A549 (cell line): ENCODE measurements at regions not wholly inside any gene's neighbourhood (a gene's known extent, or its start where the extent isn't known, plus 50 kb on each side); places are given as distances from the start of the nearest gene placed in this dataset.

Experiments used
- ATAC-seq, 2 experiments: fragments of 200-7000 bp in 1 of 2; fragments of >200 bp in 1 of 2; cut with Nextera tagmentation in 1 of 2; cut with Tn5 transposase in 1 of 2; 3 replicates each; pipeline versions ENCODE4 v1.8.0 to v1.9.1; 2018 to 2020; ENCODE audit warnings: mild to moderate bottlenecking in 1 of 2, moderate library complexity in 1 of 2
- CTCF ChIA-PET: fragments of 300-600 bp; sonication (Branson Sonifier 250); formaldehyde crosslinking; extraction: SDS; loops from one replicate; lab custom pipeline; 2021; ENCODE audit warnings: antibody characterized with exemption, inconsistent platforms; lab: Yijun Ruan, JAX
- POLR2A ChIA-PET: fragments of 350-600 bp; formaldehyde crosslinking; extraction: SDS; loops from one replicate; lab custom pipeline; 2021; ENCODE audit warnings: antibody characterized with exemption, inconsistent platforms; lab: Yijun Ruan, JAX
- DNase-seq, 2 experiments: peaks; one replicate each; pipeline versions ENCODE4 v3.0.0 to v3.0.0-alpha.2; 2011 to 2016; ENCODE audit warnings: low read depth in 1 of 2, low spot score in 1 of 2
- FAIRE-seq: peaks from 2 replicates; lab custom pipeline; 2011; peaks lifted over from hg19 to GRCh38; lab: Jason Lieb, UNC
- H3K27ac ChIP-seq, 2 experiments: fragments of >200 bp; sonication (Bioruptor Twin); formaldehyde crosslinking; 3 replicates each; pipeline ENCODE4 v1.5.1; 2016 to 2017
- H3K4me1 ChIP-seq: fragments of >200 bp; sonication (Bioruptor Twin); formaldehyde crosslinking; 3 replicates; pipeline ENCODE4 v1.6.1; 2016
- H3K4me2 ChIP-seq: fragments of >200 bp; sonication (Bioruptor Twin); formaldehyde crosslinking; 3 replicates; pipeline ENCODE4 v1.6.1; 2016
- H3K4me3 ChIP-seq: fragments of >200 bp; sonication (Bioruptor Twin); formaldehyde crosslinking; 3 replicates; pipeline ENCODE4 v1.5.1; 2016
- H3K9me3 ChIP-seq: fragments of >200 bp; sonication (Bioruptor Twin); formaldehyde crosslinking; 3 replicates; pipeline ENCODE4 v1.6.1; 2016
- BCL3 ChIP-seq: fragments of >200 bp; sonication (Bioruptor Twin); formaldehyde crosslinking; IDR thresholded peaks from 3 replicates; pipeline ENCODE4 v1.6.1; 2016
- BHLHE40 ChIP-seq: IDR thresholded peaks from 2 replicates; pipeline ENCODE4 v1.6.1; 2012; ENCODE audit warnings: low read depth, low read length, inconsistent platforms
- CBX2 ChIP-seq: fragments of 200-600 bp; sonication (generic); IDR thresholded peaks from 2 replicates; pipeline ENCODE4 v1.6.1; 2016; ENCODE audit warnings: low read depth, mild to moderate bottlenecking, borderline replicate concordance
- CBX8 ChIP-seq: fragments of 200-600 bp; sonication (generic); IDR thresholded peaks from 2 replicates; pipeline ENCODE4 v1.6.1; 2016
- CEBPB ChIP-seq, 2 experiments: fragments of >200 bp in 1 of 2; sonication (Bioruptor Twin) in 1 of 2; formaldehyde crosslinking in 1 of 2; IDR thresholded peaks; 2 replicates each; pipeline ENCODE4 v1.6.1; 2012 to 2016
- CHD2 ChIP-seq: fragments of 150-350 bp; IDR thresholded peaks from 2 replicates; pipeline ENCODE4 v1.6.1; 2014; ENCODE audit warnings: low read length; ENCODE audit not compliant: partially characterized antibody
- EP300 ChIP-seq, 2 experiments: fragments of >200 bp; sonication (Bioruptor Twin); formaldehyde crosslinking; IDR thresholded peaks; 2 replicates in 1 of 2; 3 replicates in 1 of 2; pipeline ENCODE4 v1.6.1; 2016 to 2017
- ESRRA ChIP-seq: fragments of 150-350 bp; IDR thresholded peaks from 2 replicates; pipeline ENCODE4 v1.6.1; 2014; ENCODE audit warnings: mild to moderate bottlenecking, low read length, borderline replicate concordance
- FOXS1 ChIP-seq: fragments of 250-450 bp; sonication (Bioruptor Pico); IDR thresholded peaks from 2 replicates; pipeline ENCODE4 v1.5.0; 2020; ENCODE audit warnings: mild to moderate bottlenecking, moderate library complexity
- GATA3 ChIP-seq: IDR thresholded peaks from 2 replicates; pipeline ENCODE4 v1.6.1; 2012; ENCODE audit warnings: borderline replicate concordance
- HEYL ChIP-seq: fragments of 250-450 bp; sonication (Bioruptor Pico); IDR thresholded peaks from 2 replicates; pipeline ENCODE4 v1.8.0; 2021; ENCODE audit warnings: mild to moderate bottlenecking, moderate library complexity
- HOXA7 ChIP-seq: fragments of 250-450 bp; sonication (Bioruptor Pico); IDR thresholded peaks from 2 replicates; pipeline ENCODE4 v1.5.0; 2020; ENCODE audit warnings: mild to moderate bottlenecking, moderate library complexity
- MAX ChIP-seq: IDR thresholded peaks from 2 replicates; pipeline ENCODE4 v1.6.1; 2012
- PHF8 ChIP-seq: fragments of 200-600 bp; sonication (generic); IDR thresholded peaks from 2 replicates; pipeline ENCODE4 v1.6.1; 2016; ENCODE audit warnings: low read depth, mild to moderate bottlenecking, antibody characterized with exemption, moderate library complexity, borderline replicate concordance
- POLR2A ChIP-seq: IDR thresholded peaks from 2 replicates; pipeline ENCODE4 v1.6.1; 2012; ENCODE audit warnings: mild to moderate bottlenecking, low read length
- RAD21 ChIP-seq, 2 experiments: fragments of >200 bp in 1 of 2; sonication (Bioruptor Twin) in 1 of 2; formaldehyde crosslinking in 1 of 2; IDR thresholded peaks in 1 of 2; conservative IDR thresholded peaks in 1 of 2; 2 replicates in 1 of 2; 3 replicates in 1 of 2; pipeline ENCODE4 v1.6.1; 2012 to 2018; ENCODE audit warnings: inconsistent platforms in 1 of 2
- RCOR1 ChIP-seq: fragments of 150-350 bp; IDR thresholded peaks from 2 replicates; pipeline ENCODE4 v1.6.1; 2014; ENCODE audit warnings: antibody characterized with exemption, low read length, low read depth
- REST ChIP-seq: fragments of 200-600 bp; sonication (generic); IDR thresholded peaks from 2 replicates; pipeline ENCODE4 v1.6.1; 2016; ENCODE audit warnings: antibody characterized with exemption, mild to moderate bottlenecking, moderate library complexity
- RFX5 ChIP-seq: fragments of 450-650 bp; IDR thresholded peaks from 2 replicates; pipeline ENCODE4 v1.7.1; 2014; ENCODE audit warnings: antibody characterized with exemption, mild to moderate bottlenecking, moderate library complexity
- SMC3 ChIP-seq: fragments of >200 bp; sonication (Bioruptor Twin); formaldehyde crosslinking; IDR thresholded peaks from 3 replicates; pipeline ENCODE4 v1.6.1; 2018; ENCODE audit warnings: inconsistent platforms
- SREBF2 ChIP-seq: fragments of 450-650 bp; IDR thresholded peaks from 2 replicates; pipeline ENCODE4 v1.6.1; 2014; ENCODE audit warnings: mild to moderate bottlenecking, moderate library complexity
- TP53 ChIP-seq: fragments of 250-450 bp; sonication (Bioruptor Pico); IDR thresholded peaks from 2 replicates; pipeline ENCODE4 v1.5.0; 2021; ENCODE audit warnings: mild to moderate bottlenecking, moderate library complexity
- ZC3H11A ChIP-seq: fragments of 450-650 bp; IDR thresholded peaks from 2 replicates; pipeline ENCODE4 v1.6.1; 2014; ENCODE audit warnings: antibody characterized with exemption, mild to moderate bottlenecking
- ZSCAN20 ChIP-seq: fragments of 250-450 bp; sonication (Bioruptor Pico); IDR thresholded peaks from 2 replicates; pipeline ENCODE4 v1.8.0; 2022; ENCODE audit warnings: mild to moderate bottlenecking, moderate library complexity
- WGBS: methylation state at CpG from one replicate; pipeline ENCODE4 v1.1.6; 2017; ENCODE audit errors: missing lambda C conversion rate; 5-methylcytosine and 5-hydroxymethylcytosine counted together

GRCh38 chr14:99030454-99030853 lies 241.5 kb downstream of the BCL11B start:
- H3K27ac ChIP-seq: no peak overlapping the region
- POLR2A ChIA-PET: no interaction called here
- DNase-seq (no peak), ATAC-seq (no peak), FAIRE-seq (no peak)
- H3K4me1 ChIP-seq: peaks cover 6% of the 10 kb centered on the region
- TF ChIP-seq REST (no peak), SMC3 (no peak), CHD2 (no peak), CBX2 (no peak), HOXA7 (no peak), RFX5 (no peak), BCL3 (no peak), EP300 (IDR thresholded peaks at IDR 0.05) (no peak)
- peaks cover 3% of the 10 kb centered on the region; the same call in 1 of the 3 replicates for H3K9me3 ChIP-seq
- WGBS: 29% methylated on average over 2 of the region's 2 CpGs
- no peak overlapping the region for H3K4me3 ChIP-seq
- H3K4me2 ChIP-seq: no peak overlapping the region
- CTCF ChIA-PET: no interaction called here

- H3K9me3 ChIP-seq: no peaks in the 10 kb centered on the region
- H3K4me1 ChIP-seq: peaks cover 18% of the 10 kb centered on the region
- DNase-seq (no peak), FAIRE-seq (no peak), ATAC-seq (no peak)
- TF ChIP-seq BHLHE40 (no peak), MAX (no peak), HOXA7 (no peak), POLR2A (no peak), FOXS1 (CRISPR knock-in tag) (no peak), CBX8 (no peak), RAD21 (conservative IDR thresholded peaks at IDR 0.05 in 1 of 2, IDR thresholded peaks at IDR 0.05 in 1 of 2) (no peak), ZSCAN20 (no peak), ZC3H11A (no peak), ESRRA (no peak), GATA3 (no peak), CEBPB (IDR thresholded peaks at IDR 0.05) (no peak), HEYL (CRISPR knock-in tag) (no peak), TP53 (CRISPR knock-in tag) (no peak), RCOR1 (no peak), SREBF2 (no peak), PHF8 (no peak), EP300 (IDR thresholded peaks at IDR 0.05) (no peak)
- ChIA-PET CTCF (no interaction called here), POLR2A (no interaction called here)
- 52% methylated on average over 8 of the region's 8 CpGs for WGBS
- H3K4me3 ChIP-seq: no peak overlapping the region
- no peak overlapping the region for H3K4me2 ChIP-seq
- no peak overlapping the region for H3K27ac ChIP-seq
Observed at GRCh38 chr14:99032759-99033158, 239.2 kb downstream of the BCL11B start.
